Right cardiac atrium (tissue), 5 donors: ENCODE measurements at regions not wholly inside any gene's neighbourhood (a gene's known extent, or its start where the extent isn't known, plus 50 kb on each side); places are given as distances from the start of the nearest gene placed in this dataset.

Experiments used
- ATAC-seq, 2 donors: fragments of 200-7000 bp; cut with Tn5 transposase; one replicate each; pipeline versions ENCODE4 v1.8.0 to v1.9.1; 2020; ENCODE audit warnings: moderate library complexity in 2 of 2, mild to moderate bottlenecking in 1 of 2
- DNase-seq, 3 donors: peaks; one replicate each; pipeline ENCODE4 v3.0.0-alpha.2; 2020
- H3K27ac ChIP-seq: one replicate; pipeline ENCODE4 v1.5.1; 2013; ENCODE audit warnings: mild to moderate bottlenecking, low read length, control low read depth, moderate library complexity
- H3K27me3 ChIP-seq: one replicate; pipeline ENCODE4 v1.6.1; 2013; ENCODE audit not compliant: control insufficient read depth, insufficient read depth
- H3K4me1 ChIP-seq: one replicate; pipeline ENCODE4 v1.6.1; 2013; ENCODE audit warnings: low read length; ENCODE audit not compliant: control insufficient read depth, insufficient read depth
- H3K4me3 ChIP-seq: one replicate; pipeline ENCODE4 v1.5.1; 2013; ENCODE audit warnings: low read length, control low read depth
- H3K9me3 ChIP-seq: one replicate; pipeline ENCODE4 v1.6.1; 2013; ENCODE audit warnings: low read length; ENCODE audit not compliant: control insufficient read depth
- WGBS: extraction: QIAGEN DNeasy Blood & Tissue Kit; methylation state at CpG from one replicate; pipeline ENCODE4 v1.1.7; 2013; 5-methylcytosine and 5-hydroxymethylcytosine counted together
- intact Hi-C, 4 donors: fragments of 100-400 bp; cut with DNase I; formaldehyde crosslinking; loops; one replicate each; pipeline versions ENCODE4 v1.11.0 to v1.14.0; 2022 to 2023
- donor health status: healthy with polysubstance abuse.
- donor health status: DM: no; HTN: yes; CAD: no.
- donor health status: DM: no; HTN: no; CAD: no.
- donor health status: DM: no; HTN: yes; CAD: no; lungs with severe emphysema.
- donor health status: DM: yes; HTN: yes; CAD: no.

DNA sequence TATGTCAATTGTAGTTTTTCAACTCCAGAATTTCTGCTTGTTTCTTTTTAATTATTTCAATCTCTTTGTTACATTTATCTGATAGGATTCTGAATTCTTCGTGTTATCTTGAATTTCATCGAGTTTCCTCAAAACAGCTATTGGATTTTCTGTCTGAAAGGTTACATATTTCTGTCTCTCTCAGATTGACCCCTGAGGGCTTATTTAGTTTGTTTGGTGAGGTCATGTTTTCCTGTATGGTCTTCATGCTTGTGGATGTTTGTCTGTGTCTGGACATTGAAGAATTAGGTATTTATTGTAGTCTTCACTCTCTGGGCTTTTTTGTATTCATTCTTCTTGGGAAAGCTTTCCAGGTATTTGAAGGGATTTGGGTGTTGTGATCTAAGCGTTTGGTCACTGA, 85.6 kb downstream of the SNAPC1 start:
- Histone ChIP-seq H3K4me3 (no peak overlapping the region), H3K27ac (no peak overlapping the region), H3K27me3 (no peaks in the 10 kb centered on the region), H3K4me1 (no peaks in the 10 kb centered on the region), H3K9me3 (no peaks in the 10 kb centered on the region)
- ATAC-seq (no peak), DNase-seq (no peak)
- WGBS: 87% methylated on average over 3 of the region's 3 CpGs
- intact Hi-C loops: no loop called here

DNA sequence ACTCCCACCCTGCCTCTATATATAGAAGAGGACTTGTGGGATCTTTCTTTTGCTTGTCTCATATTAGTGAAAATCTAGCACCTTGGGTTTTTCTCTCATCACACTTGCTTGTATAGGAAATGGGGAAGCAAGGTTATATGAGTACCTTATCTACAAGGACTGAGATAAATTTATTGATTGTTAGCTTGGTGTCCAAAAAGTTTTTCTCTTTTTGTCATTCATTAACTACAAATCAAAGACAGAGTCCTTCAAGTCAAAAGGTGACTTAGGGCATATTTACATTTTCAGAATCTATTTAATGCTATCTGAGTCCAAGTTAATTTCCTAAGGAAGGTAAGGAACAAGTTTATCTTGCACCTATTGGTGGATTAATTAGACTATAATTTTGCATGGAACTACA, 92.7 kb downstream of the SNAPC1 start:
- no peak for DNase-seq
- intact Hi-C loops: no loop called here
- Histone ChIP-seq H3K27me3 (no peaks in the 10 kb centered on the region), H3K9me3 (no peaks in the 10 kb centered on the region), H3K4me1 (no peaks in the 10 kb centered on the region), H3K27ac (no peak overlapping the region), H3K4me3 (no peak overlapping the region)
- ATAC-seq: no peak

DNA sequence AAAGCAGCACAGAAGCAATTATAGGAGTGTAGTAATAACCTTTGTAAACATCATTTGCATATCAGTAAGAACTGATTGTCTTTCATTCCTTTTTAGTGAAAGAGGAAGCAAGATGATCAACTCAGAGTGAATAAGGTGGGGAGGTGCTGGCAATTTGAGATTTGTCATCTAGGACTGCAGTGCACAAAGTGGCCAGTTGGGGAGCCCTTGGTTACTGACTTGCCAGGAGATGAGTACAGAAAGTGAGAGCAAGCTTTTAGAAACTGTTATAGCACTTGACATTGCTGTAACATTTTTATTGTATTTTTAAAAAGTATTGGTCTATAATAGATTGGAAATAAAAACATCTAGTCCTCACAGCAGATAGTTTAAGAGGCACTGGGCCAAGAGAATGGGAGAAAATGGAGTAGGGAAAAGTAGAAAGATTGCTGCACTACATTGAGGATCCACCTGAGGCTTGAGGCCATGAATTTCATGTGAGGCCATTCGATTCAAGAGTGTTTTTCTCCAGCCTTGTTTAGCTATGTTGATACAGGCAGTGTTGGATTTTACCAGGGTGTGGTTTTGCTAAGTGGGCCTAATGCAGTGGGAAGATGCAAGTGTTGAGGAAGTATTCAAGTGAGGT, 98.2 kb downstream of the SNAPC1 start:
- H3K4me3 ChIP-seq: no peak overlapping the region
- no peaks in the 10 kb centered on the region for H3K27me3 ChIP-seq
- intact Hi-C loops: no loop called here
- ATAC-seq (peak; percentile 57 to 64), DNase-seq (peak in 2 of 3 donors; percentile 31 to 67)
- H3K9me3 ChIP-seq: no peaks in the 10 kb centered on the region
- no peaks in the 10 kb centered on the region for H3K4me1 ChIP-seq
- no peak overlapping the region for H3K27ac ChIP-seq
- WGBS: 58% methylated on average over 1 of the region's 1 CpG

DNA sequence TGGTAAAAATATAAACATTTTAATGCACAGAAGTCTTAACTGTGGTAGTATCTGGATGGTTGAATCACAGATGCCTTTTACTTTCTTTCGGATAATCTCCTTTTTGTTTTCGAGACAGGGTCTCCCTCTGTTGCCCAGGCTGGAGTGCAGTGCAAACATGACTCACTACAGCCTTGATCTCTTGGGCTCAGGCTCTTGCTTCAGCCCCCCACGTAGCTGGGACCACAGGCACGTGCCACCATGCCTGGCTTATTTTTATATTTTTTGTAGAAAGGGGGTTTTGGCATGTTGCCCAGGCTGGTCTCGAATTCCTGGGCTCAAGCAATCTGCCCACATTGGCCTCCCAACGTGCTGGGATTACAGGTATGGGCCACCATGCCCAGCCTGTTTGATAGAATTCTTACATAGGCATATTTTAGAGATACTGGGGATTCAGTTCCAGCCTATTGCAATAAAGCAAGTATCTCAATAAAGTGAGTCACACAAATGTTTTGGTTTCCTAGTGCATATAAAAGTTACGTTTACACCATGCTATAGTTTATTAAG, 99.2 kb downstream of the SNAPC1 start:
- DNase-seq (no peak), ATAC-seq (no peak)
- no peaks in the 10 kb centered on the region for H3K27me3 ChIP-seq
- H3K4me3 ChIP-seq: no peak overlapping the region
- intact Hi-C loops: no loop called here
- 79% methylated on average over 7 of the region's 7 CpGs for WGBS
- H3K27ac ChIP-seq: no peak overlapping the region
- no peaks in the 10 kb centered on the region for H3K4me1 ChIP-seq
- no peaks in the 10 kb centered on the region for H3K9me3 ChIP-seq

DNA sequence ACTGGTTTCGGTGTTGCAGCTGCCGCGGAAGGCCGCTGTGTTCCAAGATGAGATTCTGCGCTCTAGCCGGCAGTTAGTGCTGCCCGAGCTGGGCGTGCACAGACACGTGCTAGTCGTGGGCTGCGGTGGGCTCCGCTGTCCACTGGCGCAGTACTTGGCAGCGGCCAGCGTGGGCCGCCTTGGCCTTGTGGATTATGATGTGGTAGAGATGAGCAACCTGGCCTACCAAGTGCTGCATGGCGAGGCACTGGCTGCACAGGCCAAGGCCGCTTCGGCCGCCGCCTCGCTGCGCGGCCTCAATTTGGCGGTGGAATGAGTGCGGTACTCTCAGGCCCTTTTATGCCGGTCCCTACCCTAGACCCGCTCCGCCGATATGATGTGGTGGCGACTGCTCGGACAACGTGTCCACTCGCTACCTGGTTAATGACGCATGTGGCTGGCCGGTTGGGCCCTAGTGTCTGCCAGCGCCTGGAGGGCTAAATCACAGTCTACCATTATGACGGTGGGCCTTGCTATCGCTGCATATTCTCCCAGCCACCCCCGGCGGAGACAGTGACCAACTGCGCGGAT, 102.2 kb downstream of the SNAPC1 start:
- ATAC-seq: peak; percentile 23 to 40
- no peak overlapping the region for H3K27ac ChIP-seq
- H3K27me3 ChIP-seq: no peaks in the 10 kb centered on the region
- intact Hi-C loops: no loop called here
- DNase-seq: peak in 2 of 3 donors; percentile 9 to 30
- H3K4me1 ChIP-seq: no peaks in the 10 kb centered on the region
- H3K4me3 ChIP-seq: no peak overlapping the region
- WGBS: 89% methylated on average over 43 of the region's 43 CpGs
- no peaks in the 10 kb centered on the region for H3K9me3 ChIP-seq

DNA sequence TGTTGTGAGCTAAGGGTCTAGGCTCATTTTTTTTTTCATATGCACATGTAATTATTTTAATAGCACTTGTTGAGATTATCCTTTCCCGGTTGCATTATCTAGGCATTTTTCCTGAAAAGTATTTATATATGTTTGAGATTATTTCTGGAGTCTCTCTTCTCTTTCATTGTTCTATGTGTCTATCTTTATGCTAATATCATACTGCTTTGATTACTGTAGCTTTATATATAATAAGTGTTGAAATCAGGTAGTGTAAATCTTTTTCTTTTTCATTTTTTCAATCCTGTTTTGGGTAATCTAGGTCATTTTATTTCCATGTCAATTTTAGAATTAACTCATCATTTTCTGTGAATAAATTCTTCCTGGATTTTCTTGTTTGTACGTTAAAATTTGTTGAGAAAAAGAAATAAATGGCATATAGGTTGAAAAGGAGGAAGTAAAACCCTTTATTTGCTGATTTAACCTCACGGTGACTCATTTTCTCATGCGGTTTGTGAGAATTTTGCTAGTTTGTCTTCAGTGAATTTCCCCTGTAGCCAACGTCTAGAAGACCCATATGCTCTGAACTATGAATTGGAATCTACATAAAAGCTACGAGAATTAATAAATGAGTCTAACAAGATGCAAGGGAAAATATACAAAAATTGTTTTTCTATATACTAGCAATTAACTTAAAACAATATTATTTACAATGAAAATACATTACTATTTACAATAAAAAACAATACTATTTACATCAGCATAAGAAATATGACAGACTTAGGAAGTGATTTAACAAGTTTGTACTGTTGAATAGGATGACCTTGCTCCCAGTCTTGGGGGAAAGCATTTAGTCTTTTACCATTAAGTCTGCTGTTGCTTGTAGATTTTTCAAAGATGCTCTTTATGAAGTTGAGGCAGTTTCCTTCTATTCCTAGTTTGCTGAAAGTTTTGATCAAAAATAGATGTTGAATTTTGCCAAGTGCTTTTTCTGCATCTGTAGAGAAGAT, 105.0 kb downstream of the SNAPC1 start:
- intact Hi-C loops: no loop called here
- no peak overlapping the region for H3K27ac ChIP-seq
- no peaks in the 10 kb centered on the region for H3K9me3 ChIP-seq
- DNase-seq: no peak
- H3K4me3 ChIP-seq: no peak overlapping the region
- 73% methylated on average over 6 of the region's 6 CpGs for WGBS
- H3K4me1 ChIP-seq: no peaks in the 10 kb centered on the region
- H3K27me3 ChIP-seq: no peaks in the 10 kb centered on the region
- ATAC-seq: no peak

DNA sequence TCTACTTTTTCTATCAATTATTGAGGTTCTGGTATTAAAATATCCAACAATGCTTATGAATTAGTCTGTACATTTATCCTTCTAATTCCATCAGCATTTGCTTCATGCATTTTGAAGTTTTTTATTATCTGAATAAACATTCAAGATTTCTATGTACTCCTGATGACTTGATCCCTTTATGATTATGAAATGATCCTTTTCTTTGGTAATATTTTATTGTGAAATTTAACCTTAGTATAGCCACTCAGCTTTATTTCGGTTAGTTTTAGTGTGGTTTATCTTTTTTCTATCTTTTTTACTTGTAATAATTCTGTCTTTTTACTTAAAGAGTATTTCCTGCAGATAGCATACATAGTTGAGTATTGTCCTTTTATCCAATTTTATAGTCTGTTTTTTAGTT, 106.6 kb downstream of the SNAPC1 start:
- DNase-seq (no peak), ATAC-seq (no peak)
- H3K4me3 ChIP-seq: no peak overlapping the region
- 80% methylated on average over 1 of the region's 1 CpG for WGBS
- no peak overlapping the region for H3K27ac ChIP-seq
- no peaks in the 10 kb centered on the region for H3K4me1 ChIP-seq
- H3K27me3 ChIP-seq: no peaks in the 10 kb centered on the region
- H3K9me3 ChIP-seq: no peaks in the 10 kb centered on the region
- intact Hi-C loops: no loop called here

DNA sequence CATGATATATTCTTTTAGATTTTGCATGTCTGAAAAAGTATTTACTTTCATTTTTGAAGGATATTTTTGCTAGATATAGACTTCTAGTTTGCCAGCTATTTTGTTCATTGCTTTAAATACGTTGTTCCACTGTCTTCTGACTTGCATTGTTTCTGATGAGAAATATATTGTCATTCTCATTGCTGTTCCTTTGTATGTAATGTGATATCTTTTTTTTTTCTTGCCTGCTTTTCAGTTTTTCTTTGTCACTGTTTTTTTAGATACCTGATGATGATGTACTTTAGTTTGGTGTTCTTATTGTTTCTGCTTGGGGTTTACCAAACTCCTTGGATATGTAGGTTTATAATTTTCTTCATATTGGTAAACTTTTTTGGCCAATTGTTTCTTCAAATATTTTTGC, 107.9 kb downstream of the SNAPC1 start:
- DNase-seq: no peak

DNA sequence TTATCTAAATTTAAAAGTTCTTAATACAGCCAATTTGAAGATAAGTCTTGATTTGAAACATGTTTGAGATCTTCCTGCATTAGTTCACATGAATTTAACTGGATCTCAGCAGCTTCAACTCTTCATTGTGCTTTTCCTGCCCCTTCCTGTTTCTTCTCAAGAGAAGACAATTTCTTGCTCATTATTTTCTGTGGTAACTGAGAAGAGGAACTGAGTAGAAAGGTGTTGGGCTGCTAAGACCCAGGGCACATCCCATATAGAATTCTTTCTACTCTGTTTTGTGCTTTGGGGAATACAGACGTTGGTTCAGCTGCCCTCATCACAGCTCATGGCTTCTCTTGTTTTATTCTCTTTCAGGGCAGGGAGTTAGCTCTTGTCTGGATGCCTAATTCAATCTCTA, 110.2 kb downstream of the SNAPC1 start:
- Histone ChIP-seq H3K4me1 (no peaks in the 10 kb centered on the region), H3K9me3 (no peaks in the 10 kb centered on the region), H3K27me3 (no peaks in the 10 kb centered on the region), H3K4me3 (no peak overlapping the region), H3K27ac (no peak overlapping the region)
- intact Hi-C loops: no loop called here
- no peak for DNase-seq
- no peak for ATAC-seq
- 56% methylated on average over 1 of the region's 1 CpG for WGBS

More for the DNA sequence above, 107.9 kb downstream of the SNAPC1 start:
- intact Hi-C loops: no loop called here
- no peak for ATAC-seq
- Histone ChIP-seq H3K27me3 (no peaks in the 10 kb centered on the region), H3K9me3 (no peaks in the 10 kb centered on the region), H3K27ac (no peak overlapping the region), H3K4me3 (no peak overlapping the region), H3K4me1 (no peaks in the 10 kb centered on the region)
- 85% methylated on average over 1 of the region's 1 CpG for WGBS

DNA sequence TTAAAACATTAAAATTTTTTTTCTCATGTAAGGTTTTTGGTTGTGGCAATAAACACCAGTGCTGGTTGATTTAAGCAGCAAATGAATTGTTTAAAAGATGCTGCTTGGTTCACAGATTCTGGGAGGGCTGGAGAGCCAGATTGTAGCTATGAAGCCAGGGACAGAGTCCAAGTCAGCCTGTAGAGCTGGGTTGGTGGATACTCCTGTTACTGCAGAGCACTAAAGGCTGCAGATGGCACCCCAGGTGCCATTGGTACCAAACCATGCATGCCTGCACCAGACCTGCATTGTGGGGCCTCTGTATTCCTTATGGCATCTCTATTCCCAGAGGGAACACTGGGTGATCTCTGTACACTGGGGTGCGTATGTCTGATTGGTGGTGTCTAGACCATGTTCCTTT, 113.3 kb downstream of the SNAPC1 start:
- DNase-seq: no peak
- no peak for ATAC-seq
- Histone ChIP-seq H3K4me1 (no peaks in the 10 kb centered on the region), H3K27ac (no peak overlapping the region), H3K9me3 (no peaks in the 10 kb centered on the region), H3K4me3 (no peak overlapping the region), H3K27me3 (no peaks in the 10 kb centered on the region)
- WGBS: 95% methylated on average over 1 of the region's 1 CpG
- intact Hi-C loops: no loop called here
